ENCODE measurements at regions not wholly inside any gene's neighbourhood (a gene's known extent, or its start where the extent isn't known, plus 50 kb on each side); places are given as distances from the start of the nearest gene placed in this dataset.

GRCh38 chr12:45667761-45668160 lies 61.7 kb upstream of the ARID2 start:
- intact Hi-C loops (cut with micrococcal nuclease) = no loop called here
- no CpG with 5 or more reads among the region's 2 CpGs for WGBS (ENCODE audit: insufficient coverage)
- no peak for TF ChIP-seq CTCF (IDR thresholded peaks at IDR 0.05)

GRCh38 chr12:45668641-45669040 lies 60.9 kb upstream of the ARID2 start:
- WGBS (ENCODE audit: insufficient coverage) = no CpG with 5 or more reads among the region's 1 CpG
- Histone ChIP-seq H3K4me3 (replicated peaks in 1 of 3; ENCODE audit: low read depth in 2 of 3, low read length in 3 of 3) (peak overlapping the region in 1 of 3 experiments; percentile 65), H3K79me2 (ENCODE audit: insufficient read depth, low read length) (no peaks in the 10 kb centered on the region), H3K36me3 (replicated peaks in 1 of 2; ENCODE audit: control insufficient read depth in 1 of 2, insufficient read depth in 2 of 2, low read length in 2 of 2) (no peaks in the 10 kb centered on the region), H3K27ac (ENCODE audit: low read depth in 1 of 2, low read length in 2 of 2) (peak overlapping the region in 1 of 2 donors; percentile 65), H3K4me1 (ENCODE audit: control insufficient read depth in 1 of 2, insufficient read depth in 2 of 2, low read length in 2 of 2) (peaks cover 27 to 28% of the 10 kb centered on the region in 2 donors), H3K9me3 (replicated peaks in 1 of 2; ENCODE audit: control insufficient read depth in 1 of 2, insufficient read depth in 1 of 2, low read length in 2 of 2) (no peaks in the 10 kb centered on the region), H2AFZ (ENCODE audit: insufficient read depth, low read depth, low read length, poor library complexity, severe bottlenecking) (peak overlapping the region; percentile 69), H3K4me2 (replicated peaks; ENCODE audit: extremely low read depth, low read length, poor library complexity, severe bottlenecking) (peak overlapping the region; percentile 65), H4K20me1 (ENCODE audit: insufficient read depth, low read length) (no peaks in the 10 kb centered on the region), H3K9ac (ENCODE audit: insufficient read depth, low read length, poor library complexity, severe bottlenecking) (no peak overlapping the region), H3K27me3 (ENCODE audit: control insufficient read depth in 2 of 2, insufficient read depth in 2 of 2, low read length in 2 of 2) (no peaks in the 10 kb centered on the region)
- DNase-seq = no peak
- Mint-ChIP-seq H3K36me3 (no peaks in the 10 kb centered on the region), H3K9me3 (no peaks in the 10 kb centered on the region), H3K4me3 (peak overlapping the region in 1 of 2 donors; percentile 32), H3K27me3 (ENCODE audit: low read depth in 3 of 3) (peaks cover 0 to 3% (median 0%) of the 10 kb centered on the region in 3 donors), H3K27ac (peak overlapping the region in 4 of 7 donors; percentile 13 to 42 (median 25)), H3K4me1 (peaks cover 26% of the 10 kb centered on the region)
- TF ChIP-seq CTCF (IDR thresholded peaks at IDR 0.05) = no peak
- intact Hi-C loops (cut with micrococcal nuclease) = no loop called here

More at GRCh38 chr12:45667761-45668160, 61.7 kb upstream of the ARID2 start:
- Mint-ChIP-seq H3K27ac (no peak overlapping the region), H3K9me3 (no peaks in the 10 kb centered on the region), H3K4me3 (no peak overlapping the region), H3K36me3 (no peaks in the 10 kb centered on the region), H3K4me1 (peaks cover 26% of the 10 kb centered on the region), H3K27me3 (ENCODE audit: low read depth in 3 of 3) (peaks cover 0 to 3% (median 0%) of the 10 kb centered on the region in 3 donors)
- H3K27ac ChIP-seq (ENCODE audit: low read depth in 1 of 2, low read length in 2 of 2) = no peak overlapping the region
- H3K4me2 ChIP-seq (replicated peaks; ENCODE audit: extremely low read depth, low read length, poor library complexity, severe bottlenecking) = no peak overlapping the region
- peaks cover 27 to 28% of the 10 kb centered on the region in 2 donors for H3K4me1 ChIP-seq (ENCODE audit: control insufficient read depth in 1 of 2, insufficient read depth in 2 of 2, low read length in 2 of 2)
- no peak overlapping the region for H2AFZ ChIP-seq (ENCODE audit: insufficient read depth, low read depth, low read length, poor library complexity, severe bottlenecking)
- H4K20me1 ChIP-seq (ENCODE audit: insufficient read depth, low read length) = no peaks in the 10 kb centered on the region
- H3K9me3 ChIP-seq (replicated peaks in 1 of 2; ENCODE audit: control insufficient read depth in 1 of 2, insufficient read depth in 1 of 2, low read length in 2 of 2) = no peaks in the 10 kb centered on the region
- no peaks in the 10 kb centered on the region for H3K27me3 ChIP-seq (ENCODE audit: control insufficient read depth in 2 of 2, insufficient read depth in 2 of 2, low read length in 2 of 2)
- no peak overlapping the region for H3K4me3 ChIP-seq (replicated peaks in 1 of 3; ENCODE audit: low read depth in 2 of 3, low read length in 3 of 3)
- H3K79me2 ChIP-seq (ENCODE audit: insufficient read depth, low read length) = no peaks in the 10 kb centered on the region
- H3K36me3 ChIP-seq (replicated peaks in 1 of 2; ENCODE audit: control insufficient read depth in 1 of 2, insufficient read depth in 2 of 2, low read length in 2 of 2) = no peaks in the 10 kb centered on the region
- no peak overlapping the region for H3K9ac ChIP-seq (ENCODE audit: insufficient read depth, low read length, poor library complexity, severe bottlenecking)
- no peak for DNase-seq

Data from CD14-positive monocyte (primary cell).